NCI-H187 treated with DMSO at 0.1 percent for 48 hours (cell line): ENCODE measurements at regions not wholly inside any gene's neighbourhood (a gene's known extent, or its start where the extent isn't known, plus 50 kb on each side); places are given as distances from the start of the nearest gene placed in this dataset.
A peak's percentile ranks its signal among the peaks of the same experiment; 100 is the strongest.

Experiments
- DNase-seq: peaks from one replicate; lab custom pipeline; 2025; lab: John Stamatoyannopoulos, UW

DNA sequence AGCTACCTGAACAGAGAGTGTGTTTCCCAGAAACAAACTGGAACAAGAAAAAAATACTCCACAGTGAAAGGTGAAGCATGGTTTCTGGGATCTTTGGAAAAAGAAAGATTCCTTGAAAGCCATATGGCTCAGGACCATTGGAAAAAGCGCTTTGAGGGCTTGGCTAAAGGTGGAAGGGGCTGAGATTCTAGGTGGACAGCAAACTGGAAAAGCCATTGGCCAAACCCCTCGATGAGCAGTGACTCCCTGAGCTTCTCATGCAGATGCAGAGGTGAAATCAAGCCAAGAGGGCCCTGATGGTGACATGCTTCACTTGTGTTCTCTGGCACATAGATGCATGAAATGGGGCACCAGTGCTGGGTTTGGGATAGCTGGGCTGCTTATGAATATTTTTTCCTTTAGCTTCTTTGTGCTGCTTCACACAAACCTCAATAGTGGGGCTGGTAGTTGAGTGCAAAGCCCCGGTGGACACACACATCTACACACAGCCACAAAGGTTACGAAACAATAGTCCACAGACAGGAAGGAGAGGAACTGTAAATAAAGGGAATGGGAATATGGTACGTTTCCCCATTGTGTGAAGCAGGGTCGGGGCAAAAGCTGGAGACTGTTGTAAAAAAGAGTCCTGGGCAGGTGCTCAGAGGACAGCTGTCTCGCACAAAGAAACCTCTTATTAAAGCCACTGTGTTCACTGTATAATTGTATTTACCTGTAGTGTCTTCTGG is 117.8 kb downstream of the FOXA2 start:
- no peak for DNase-seq

DNA sequence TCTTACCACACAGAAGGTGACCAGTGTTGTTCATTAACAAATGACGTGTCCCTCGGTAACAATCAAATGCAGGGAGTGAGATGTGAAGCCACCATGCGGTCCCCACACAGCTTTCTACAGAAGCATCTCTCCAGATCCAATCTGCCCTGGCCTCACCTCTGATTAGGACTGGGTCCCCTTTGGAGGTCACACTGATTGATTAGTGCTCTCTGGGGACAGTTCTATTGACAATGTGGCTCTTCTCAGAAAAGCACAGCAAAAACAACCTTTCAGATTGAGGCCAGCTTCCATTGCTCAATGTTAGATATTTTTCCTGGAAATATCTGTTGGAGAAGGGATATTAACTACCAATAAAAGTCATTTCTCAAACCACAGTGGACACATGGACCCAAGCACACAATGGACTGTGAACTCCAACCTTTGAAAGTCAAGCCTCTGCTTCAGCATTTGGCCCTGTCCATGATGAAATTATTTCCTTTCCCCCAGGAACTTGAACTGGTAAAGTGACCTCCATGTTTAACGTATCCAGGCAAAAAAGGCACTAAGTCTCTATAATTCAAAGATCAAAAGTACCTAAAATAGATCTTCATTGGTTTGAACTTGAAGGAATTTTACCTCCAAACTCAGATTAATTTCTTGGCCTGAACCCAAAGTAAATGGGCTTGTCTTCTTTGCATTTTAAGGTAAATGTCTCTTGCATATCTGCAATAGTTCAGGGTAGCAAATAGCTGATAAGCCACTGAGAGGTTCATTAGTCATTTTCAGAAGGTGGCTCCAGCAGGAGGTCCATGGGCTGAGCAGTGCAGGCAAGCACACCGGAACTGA is 118.5 kb downstream of the FOXA2 start:
- no peak for DNase-seq

DNA sequence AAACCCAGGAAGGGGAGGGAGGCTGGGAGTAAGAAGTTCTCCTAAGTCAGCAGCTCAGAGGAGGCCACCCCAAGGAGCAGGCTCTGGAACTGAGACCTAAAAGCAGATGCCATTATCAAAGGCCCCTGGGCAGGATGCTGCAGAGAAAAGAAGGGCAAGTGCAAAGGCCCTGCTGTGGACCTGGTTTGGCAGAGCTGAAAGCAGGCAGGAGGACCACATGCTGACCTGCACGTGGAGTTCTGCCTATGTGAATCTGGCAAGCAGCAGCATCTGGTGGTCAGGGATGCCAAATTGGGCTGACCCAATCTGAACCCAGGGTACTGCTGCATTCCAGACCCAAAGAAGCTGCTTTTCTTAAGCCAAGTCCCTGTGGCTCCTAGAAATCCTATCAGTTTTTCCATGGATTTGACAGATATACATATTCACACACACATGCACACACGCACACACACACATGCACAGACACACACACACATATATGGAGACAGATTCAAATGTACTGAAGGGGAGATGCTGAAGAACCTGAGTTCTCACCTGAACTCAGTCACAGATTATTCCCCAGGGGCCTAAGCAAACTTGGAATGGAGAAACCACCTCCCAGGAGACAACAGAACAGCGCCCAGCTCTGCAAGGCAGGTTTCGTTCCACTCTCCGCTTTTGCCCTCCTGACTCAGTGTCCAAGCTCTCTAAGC is 119.9 kb downstream of the FOXA2 start:
- DNase-seq = no peak

GRCh38 chr20:22462975-22463914 is 121.1 kb downstream of the FOXA2 start:
- peak; percentile 86 for DNase-seq

DNA sequence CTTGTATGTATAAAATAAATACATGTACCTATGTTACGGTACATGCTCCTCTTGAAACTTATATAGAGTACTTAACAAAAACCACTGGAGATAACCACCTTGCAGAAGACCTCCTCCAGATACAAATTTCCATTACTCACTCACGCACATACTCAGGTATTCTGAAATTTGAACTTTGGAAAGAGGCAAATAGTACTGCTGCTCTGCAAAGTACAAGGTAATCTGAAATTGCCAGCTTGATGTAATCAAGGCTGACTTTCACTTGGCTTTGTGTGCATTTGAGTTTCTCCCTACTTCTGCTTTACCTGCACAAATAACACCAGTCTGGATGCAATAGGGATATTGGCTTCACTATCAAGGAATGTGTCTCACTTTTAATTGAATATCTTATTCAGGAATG is 123.6 kb downstream of the FOXA2 start:
- no peak for DNase-seq

DNA sequence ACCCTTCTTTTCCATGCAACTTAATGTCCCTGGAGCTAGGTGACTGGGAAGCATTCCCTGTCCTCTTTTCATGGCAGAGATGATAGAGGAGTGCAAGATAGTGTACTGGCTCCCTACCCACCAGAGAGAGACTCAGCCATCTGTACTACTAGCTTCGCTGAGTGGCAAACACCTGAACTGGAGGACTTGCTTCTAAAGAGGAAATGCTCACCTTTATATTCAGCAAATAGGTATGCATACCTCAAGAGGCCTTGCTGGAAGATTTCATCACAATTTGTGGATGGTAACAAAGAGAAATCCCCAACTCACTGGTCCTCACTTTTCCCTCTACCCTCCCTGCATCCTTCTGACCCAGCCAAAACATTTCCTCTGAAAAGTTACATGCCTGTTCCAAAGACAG is 124.1 kb downstream of the FOXA2 start:
- DNase-seq = no peak

- DNase-seq = no peak
Measured at GRCh38 chr20:22459754-22460153, 124.6 kb downstream of the FOXA2 start.

- no peak for DNase-seq
Measured at GRCh38 chr20:22456109-22456508, 128.3 kb downstream of the FOXA2 start.

GRCh38 chr20:22455259-22455658 is 129.1 kb downstream of the FOXA2 start:
- no peak for DNase-seq

GRCh38 chr20:22453244-22454080 is 130.9 kb downstream of the FOXA2 start:
- no peak for DNase-seq

DNA sequence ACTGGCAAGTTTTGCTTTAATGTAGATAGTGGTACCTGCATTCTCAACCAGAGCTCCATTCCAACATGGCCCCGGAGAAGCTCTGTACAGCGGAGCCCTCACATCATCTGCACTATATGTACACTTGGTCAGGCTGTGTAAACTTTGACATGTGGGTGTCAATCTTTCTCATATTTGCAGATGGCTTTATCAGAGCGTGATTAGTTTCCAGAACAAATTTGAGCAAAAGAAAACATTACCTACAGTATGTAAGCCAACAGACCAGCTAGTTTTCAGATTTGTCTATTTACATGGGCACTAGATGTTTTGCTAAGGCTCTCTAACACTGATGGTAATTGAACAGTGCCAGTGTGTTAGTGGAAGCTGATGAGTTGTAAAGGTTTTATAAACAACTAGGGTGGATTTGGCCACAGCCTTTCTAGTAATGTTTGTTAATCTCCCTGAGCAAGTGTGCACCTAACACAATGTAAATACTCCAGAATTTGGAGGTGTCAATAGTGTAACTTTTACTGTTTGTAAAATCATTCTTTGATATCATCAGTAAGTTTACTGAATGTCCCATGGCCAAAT is 131.8 kb downstream of the FOXA2 start:
- no peak for DNase-seq

- DNase-seq = no peak
Measured at GRCh38 chr20:22450537-22450936, 133.8 kb downstream of the FOXA2 start.

DNA sequence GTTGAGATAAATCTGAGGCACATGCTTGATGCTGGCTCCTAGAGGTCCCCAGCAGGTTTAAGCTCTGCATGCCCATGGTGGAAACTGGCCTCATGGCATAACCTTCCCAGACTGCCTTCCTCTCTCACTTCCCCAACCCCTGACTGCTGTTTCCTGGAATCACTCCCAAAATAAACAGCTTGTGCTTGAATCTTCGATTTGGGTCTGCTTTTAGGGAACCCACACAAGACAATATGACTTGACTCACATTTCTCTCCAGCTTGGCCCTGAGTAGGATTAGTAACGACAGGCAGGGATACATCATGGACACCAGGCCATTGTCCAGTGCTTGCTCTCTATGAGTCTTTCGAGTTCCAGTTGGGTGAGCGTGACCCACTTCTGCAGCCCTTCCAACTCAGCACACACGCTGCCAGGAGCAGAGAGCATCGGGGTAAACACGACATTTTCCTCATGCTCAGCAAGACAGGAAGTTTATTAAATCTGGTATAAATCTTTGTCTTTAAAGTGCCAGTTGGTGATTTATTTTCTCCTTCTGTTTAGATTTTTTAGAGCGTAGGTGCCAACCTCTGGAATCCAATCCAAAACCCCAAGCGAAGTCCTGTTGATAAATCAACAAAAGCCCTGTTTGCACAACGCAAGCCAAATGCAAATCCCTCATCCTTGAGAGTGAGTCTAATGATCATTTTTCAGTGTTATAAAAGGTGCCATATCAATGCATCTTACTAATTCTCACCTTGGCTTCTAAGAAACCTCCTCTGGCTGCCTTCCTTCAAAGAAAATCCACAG is 135.0 kb downstream of the FOXA2 start:
- no peak for DNase-seq

DNA sequence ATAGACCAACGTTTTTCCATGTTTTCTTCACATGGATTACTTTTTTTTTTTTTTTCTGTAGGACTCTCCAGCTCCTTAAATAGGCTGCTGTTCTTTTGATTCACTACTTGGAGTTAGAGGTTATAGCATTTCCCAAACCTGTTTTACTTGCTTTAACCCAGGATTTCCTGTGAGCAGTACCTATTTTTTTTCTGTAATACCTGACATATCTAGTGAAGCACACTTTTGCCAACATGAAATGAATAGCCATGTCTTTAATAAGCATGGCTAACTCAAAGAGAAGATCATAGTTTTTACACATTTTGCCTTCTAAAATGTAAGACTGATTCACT is 137.0 kb downstream of the FOXA2 start:
- no peak for DNase-seq

GRCh38 chr20:22446613-22447446 is 137.5 kb downstream of the FOXA2 start:
- no peak for DNase-seq

DNA sequence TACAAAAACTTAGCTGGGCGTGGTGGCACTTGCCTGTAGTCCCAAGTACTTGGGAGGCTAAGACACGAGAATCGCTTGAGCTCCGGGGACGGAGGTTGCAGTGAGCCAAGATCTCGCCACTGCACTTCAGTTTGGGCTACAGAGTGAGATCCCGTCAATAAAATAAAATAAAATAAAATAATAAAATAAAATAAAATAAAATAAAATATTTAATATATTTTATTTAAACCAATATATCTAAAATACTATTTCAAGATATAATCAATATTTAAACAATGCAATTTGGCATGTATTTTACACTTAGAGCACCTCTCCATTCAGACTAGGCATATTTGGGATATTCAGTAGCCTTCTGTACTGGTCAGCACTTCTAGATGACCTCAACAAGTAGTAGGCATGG is 142.1 kb downstream of the FOXA2 start:
- DNase-seq = no peak

DNA sequence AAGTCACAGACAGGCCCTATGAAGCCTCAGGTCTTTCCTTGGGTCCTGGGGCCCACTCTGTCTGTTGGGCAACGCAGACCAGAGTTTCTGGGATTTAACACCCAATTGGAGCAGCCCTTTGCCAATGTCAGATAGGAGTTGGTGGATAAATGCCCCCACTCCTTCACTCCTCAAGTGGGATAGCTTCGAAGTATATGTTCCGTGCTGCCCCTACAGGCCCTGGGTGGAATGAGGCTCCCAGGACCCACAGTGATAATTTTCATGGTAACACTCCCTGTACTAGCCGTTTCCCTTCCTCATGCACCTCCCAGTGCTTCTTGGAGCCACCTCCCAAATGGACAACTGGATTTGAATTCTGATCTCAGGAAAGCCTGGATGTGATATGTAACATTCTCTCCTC is 145.4 kb downstream of the FOXA2 start:
- no peak for DNase-seq

GRCh38 chr20:22438346-22438745 is 146.0 kb downstream of the FOXA2 start:
- no peak for DNase-seq

DNA sequence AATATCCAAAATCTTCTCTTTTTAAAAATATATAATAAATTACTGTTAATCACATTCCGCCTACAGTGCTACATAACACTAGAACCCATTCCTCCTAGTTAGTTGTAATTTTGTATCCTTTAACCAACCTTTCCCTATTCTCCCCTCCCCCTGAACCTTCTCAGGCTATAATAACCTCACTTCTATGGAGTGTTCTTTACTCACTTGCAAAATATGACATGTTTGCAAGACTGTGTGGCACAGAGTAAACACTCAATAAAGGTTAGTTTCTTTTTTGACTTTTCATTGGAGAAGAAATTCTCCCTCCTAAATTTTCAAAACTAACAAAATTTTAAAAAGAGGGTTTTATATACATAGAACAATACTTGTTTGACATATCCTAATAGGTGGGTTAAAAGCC is 147.0 kb downstream of the FOXA2 start:
- DNase-seq = no peak
